ENCODE measurements at regions not wholly inside any gene's neighbourhood (a gene's known extent, or its start where the extent isn't known, plus 50 kb on each side); places are given as distances from the start of the nearest gene placed in this dataset.

DNA sequence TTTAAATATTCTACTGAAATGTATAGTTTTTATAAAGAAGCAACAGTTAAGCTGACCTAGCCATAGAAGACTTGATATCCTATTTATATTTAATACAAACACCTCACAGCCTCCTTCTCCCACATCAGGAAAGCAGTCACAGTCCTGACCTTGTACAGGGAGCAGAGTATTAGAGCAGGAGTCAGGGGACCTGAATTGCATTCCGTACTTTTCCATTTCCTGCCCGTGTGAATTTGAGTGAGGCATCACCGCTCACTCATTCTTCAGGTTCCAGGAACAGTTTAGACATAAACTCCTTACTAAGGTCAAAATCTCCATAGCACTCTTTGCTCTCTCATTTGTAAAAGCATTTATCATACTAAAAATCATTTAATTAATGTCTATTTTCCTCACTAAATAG lies 482.5 kb upstream of the FAT3 start:
- intact Hi-C loops (cut with DNase I): no loop called here
- no peak for ATAC-seq
- no peak for DNase-seq

DNA sequence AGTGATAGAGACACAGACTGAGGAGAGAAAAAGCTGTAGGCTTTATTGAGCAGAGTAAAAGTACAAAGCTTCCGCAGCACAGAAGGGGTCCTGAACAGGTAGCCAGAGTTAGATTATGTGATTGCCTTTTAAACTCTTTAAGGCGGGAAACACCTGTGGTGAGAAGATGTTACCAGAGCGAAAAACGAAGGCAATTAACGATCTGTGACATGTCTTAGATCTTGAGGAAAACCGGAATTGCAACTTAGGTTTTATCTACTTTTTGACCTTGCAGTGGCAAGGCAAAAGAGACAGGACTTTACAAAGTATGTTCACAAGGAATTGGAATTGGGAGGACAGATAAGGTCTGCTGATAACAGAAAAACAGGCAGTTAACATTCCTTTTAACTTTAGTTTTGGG lies 493.6 kb upstream of the FAT3 start:
- no peak for DNase-seq
- no peak for ATAC-seq
- intact Hi-C loops (cut with DNase I): no loop called here

DNA sequence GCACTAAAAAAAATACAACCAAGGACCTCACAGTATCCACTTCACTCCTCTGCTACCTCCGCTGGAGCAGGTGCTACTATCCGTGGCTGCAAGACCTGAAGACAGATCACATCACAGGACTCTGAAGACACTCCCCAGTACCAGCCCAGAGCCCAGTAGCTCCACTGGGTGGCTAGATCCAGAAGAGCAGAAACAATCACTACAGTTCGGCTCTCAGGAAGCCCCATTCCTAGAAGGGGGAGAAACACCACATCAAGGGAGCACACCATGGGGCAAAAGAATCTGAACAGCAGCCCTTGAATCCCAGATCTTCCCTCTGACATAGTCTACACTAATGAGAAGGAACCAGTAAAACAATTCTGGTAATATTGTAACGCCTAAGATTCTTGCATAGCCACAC lies 494.0 kb upstream of the FAT3 start:
- ATAC-seq: no peak
- DNase-seq: no peak
- intact Hi-C loops (cut with DNase I): no loop called here

DNA sequence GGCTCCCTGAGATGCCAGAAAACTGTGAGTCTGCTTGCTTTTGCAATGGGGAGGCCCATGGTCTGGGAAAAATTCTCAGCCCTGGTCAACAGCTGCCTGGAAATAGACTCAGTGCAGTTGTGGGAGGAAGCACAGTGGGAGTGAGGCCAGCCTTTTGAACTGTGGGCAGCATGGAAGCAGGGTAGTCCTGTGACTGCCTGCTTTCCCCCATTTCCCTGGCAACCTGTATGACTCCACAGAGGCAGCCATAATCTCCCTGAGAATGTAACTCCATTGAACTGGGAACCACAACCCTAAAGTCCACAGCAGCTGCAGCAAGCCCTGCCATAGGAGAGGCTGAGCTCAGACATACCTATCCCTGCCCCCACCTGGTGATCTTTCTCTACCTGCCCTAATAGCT lies 494.6 kb upstream of the FAT3 start:
- intact Hi-C loops (cut with DNase I): no loop called here
- no peak for ATAC-seq

DNA sequence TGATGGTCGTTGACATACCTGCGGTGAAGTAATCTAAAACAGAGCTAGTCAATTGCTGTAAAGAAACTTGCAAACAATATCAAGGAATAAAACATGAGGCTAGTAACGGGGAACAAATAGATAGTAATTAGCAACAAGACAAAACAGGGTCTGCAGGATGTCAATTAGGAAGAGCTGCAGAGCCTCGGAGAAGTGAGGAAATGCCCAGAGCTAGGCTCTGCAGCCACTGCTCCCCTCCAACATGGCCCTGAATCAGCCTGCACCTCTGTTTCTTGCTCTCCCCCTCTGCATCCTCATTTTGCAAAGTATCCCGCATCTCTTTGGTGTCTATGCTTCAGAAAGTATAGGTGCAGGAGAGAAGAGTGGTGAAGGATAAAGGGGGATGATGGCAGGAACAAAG lies 507.4 kb upstream of the FAT3 start:
- no peak for DNase-seq
- intact Hi-C loops (cut with DNase I): no loop called here
- ATAC-seq: no peak

More for the DNA sequence above, 494.6 kb upstream of the FAT3 start:
- no peak for DNase-seq

DNA sequence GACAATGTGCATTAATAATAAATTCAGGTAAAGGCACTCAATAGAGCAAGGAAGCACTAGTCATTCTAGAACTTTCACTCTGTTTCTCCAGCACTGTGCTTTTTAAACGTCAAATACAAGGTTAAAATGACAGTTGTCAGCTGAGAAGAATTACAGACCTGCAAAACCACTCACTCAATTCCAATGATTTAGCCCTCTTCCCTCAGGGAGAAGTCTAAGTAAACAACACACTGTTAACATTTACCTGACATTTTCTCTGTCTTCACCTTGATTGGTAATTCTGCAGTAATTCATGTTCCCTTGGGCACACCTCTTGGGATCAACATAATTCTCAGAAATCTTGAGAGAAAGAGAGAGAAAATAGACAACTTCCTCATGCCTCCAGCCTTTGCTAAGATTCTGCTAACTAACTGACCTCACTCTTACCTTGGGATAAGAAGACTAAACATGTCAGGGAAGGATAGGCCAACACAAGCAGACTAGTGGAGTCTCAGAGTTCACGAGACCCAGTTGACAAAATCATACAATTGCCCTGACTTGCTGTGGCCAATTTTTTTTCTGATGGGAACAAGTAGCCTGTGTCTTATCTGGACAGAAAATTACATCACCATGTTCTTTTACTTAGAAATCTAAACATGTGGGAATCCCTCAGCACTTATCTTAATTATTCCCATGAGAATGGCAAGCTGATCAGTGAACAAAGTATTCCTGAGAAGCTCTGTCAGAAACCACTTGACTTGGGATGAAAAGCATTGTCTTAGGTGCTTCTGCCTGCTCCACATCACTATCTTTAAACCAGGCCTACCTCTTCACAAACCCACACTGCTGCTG lies 516.8 kb upstream of the FAT3 start:
- DNase-seq (no peak), ATAC-seq (no peak)
- intact Hi-C loops (cut with DNase I): no loop called here

DNA sequence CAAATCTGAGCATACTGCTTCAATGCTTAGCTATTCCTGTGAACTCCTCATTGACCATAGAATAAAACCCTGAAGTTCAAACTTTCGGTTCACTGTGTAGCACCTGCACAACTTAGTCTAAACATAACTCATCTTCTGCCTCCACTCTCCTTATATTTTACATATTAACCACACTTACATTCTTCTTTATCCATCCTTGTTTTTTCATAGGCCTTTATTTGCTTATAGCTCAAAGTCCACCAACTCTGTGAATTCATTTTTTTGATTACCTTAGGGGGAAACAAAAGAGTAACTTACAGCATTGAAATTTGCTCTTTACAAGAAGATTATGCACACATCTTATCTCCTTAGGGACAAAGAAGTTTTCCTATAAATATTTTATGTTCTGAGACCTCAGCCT lies 521.6 kb upstream of the FAT3 start:
- DNase-seq: no peak
- intact Hi-C loops (cut with DNase I): no loop called here
- ATAC-seq: no peak

DNA sequence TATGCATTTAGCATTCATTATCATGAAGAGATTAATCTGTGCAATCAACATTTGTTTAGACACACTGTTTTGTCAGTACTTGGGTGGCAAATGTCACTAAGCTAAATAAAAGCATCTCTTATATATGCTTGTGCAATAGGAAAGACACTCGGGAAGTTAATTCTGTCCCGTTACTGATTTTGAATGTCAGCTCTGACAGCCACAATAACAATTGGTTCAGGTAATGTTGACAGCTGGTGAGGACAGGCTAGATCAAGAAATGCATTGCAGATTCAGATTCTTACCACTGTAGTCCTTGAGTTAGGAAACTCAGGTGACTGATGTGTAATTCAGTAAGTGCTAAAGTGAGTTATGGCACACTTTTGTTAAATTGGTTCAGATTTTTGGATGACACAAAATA lies 523.8 kb upstream of the FAT3 start:
- no peak for DNase-seq
- intact Hi-C loops (cut with DNase I): no loop called here
- ATAC-seq: no peak

DNA sequence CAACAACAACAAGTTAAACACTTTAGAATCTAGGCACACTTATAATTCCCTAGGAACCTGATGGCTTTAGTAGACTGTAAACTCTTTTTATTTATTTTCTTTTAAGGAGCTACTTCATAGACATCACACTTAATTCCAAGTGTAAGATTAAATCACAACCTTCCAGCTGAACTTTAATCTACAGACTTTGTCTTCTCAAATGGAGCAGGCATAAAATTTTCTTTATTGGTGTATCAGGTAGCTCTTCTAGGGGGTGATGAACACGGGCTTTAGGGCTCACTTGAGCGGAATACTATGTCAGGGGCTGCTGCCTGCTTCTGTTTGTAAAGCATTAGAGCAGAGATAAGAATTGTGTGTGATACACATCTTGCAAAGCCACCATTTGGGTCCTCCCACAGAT lies 525.8 kb upstream of the FAT3 start:
- intact Hi-C loops (cut with DNase I): no loop called here
- ATAC-seq (no peak), DNase-seq (no peak)

DNA sequence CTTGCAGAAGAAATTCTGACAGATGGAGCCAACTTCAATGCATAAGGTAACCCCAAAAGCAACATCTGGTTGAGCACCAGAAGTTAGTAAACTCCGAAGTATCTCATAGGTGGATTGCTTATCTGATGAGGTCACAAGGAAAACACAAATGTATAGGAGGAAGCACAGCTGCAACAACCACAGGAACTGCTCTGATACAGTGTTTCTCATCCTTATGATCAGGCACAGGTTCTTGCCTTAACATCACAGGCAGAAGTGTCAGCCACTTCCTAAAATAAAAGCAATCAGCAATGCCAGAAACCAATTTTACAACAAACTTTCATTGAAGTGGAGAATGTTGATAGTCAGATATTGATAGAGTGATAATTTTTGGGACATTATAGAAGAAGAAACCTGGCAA lies 530.3 kb upstream of the FAT3 start:
- intact Hi-C loops (cut with DNase I): no loop called here
- DNase-seq: no peak
- ATAC-seq: no peak

DNA sequence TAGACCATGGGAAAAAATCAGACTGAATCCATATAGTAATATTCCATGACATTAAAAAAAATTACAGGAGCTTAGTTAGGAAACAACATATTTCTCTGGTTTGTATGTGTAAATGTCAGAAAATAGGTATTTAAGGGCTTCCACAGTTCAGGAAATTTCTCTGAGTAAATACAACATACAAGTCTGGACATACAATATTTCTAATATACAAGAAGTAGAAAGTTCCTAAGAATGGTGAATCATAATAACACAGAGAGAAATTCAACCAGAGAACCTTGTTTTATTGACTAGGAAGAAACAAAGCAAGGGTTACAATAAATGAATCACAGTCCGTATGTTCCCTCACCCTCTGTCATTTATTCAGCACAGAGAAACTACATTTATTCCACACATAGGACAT lies 532.7 kb upstream of the FAT3 start:
- intact Hi-C loops (cut with DNase I): no loop called here
- ATAC-seq (no peak), DNase-seq (no peak)

DNA sequence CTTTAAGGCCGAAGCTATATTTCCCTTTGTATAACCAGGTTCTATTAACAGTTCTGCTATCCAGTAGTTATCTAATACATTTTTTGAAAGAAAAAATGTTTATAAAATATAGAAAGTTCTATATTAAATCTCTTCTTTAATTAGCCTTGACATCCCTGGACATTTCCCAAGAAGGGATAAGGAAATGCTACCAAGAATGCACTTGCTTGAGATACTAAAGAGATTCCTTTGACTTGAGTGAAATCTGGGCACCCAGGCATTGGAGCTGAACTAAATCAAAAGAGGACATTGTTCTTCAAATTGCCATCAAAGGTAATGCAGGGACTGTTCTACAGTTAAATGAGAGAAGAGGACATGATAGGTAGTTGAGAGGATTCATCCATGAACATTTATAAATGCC lies 535.9 kb upstream of the FAT3 start:
- DNase-seq (no peak), ATAC-seq (no peak)
- intact Hi-C loops (cut with DNase I): no loop called here

DNA sequence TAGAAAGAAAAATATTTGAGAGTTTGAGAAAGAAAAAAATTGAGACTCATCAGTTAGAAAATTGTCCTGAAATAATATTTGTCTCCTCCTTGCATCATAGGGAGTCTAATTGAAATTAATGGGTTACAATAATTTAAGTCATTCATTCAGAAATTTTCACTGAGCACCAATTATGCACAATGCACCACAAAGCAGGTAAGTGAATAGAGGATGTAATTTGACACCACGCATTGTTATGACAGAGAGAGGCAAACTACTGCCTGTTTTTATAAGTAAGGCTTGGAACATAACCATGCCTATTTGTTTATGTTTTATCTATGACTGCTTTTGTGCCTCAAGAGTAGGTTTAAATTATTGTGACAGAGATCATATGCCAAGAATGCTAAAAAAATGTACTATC lies 537.9 kb upstream of the FAT3 start:
- DNase-seq (no peak), ATAC-seq (no peak)
- intact Hi-C loops (cut with DNase I): no loop called here

DNA sequence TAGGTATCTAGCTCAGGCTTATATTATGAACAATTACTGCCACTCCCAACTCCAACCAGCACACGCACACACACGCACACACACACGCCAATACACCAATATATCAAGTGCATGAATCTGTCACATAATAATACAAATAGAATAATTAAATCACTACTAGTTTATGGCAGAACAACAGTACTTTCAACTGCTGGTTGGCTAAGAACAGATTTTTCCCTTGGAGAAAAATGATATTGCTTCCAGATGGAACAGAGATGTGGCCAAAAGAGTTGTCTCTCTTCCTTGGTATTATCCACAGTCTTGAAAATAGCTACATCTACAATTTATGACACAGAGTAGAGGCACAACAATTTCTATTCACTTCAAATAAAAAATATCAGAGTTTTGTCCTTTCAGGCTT lies 538.3 kb upstream of the FAT3 start:
- ATAC-seq: no peak
- intact Hi-C loops (cut with DNase I): no loop called here
- DNase-seq: no peak

DNA sequence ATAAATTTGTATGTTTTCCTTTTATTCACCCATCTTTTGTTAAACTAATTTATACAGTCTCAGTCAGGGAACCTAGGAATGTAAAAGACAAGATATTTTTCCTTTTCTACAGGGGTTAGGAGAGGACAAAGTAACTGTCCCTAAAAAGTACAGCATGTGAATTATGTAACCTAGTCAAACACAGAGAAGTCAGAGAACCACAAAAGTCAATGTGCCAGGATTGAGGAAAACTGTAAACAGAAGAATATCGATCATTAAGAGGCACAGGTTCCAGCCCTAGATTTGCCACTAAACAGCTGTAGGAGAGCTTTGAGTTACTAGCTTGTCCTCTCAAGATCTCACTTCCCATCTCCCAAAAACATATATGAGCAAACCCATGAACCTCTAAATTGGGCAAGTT lies 550.9 kb upstream of the FAT3 start:
- intact Hi-C loops (cut with DNase I): no loop called here
- DNase-seq (no peak), ATAC-seq (no peak)

DNA sequence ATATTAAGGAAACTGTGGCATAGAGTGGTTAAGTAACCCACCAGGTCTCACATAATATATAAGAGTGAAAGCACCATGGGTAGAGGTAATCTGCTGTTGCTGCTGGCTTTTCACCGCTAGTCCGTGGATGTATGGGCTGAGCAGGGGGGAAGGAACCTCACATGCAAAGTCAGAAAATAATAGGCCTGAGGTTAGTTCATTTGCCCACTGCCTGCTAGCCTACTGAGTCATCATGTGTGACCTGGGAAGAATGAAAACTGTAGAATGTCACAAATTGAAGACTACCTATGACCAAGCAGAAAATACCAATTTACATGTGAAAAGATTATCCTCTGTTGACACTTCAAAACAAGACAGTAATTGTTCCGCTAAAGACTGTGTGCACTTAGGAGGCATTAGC lies 560.1 kb upstream of the FAT3 start:
- ATAC-seq (no peak), DNase-seq (no peak)
- intact Hi-C loops (cut with DNase I): no loop called here

DNA sequence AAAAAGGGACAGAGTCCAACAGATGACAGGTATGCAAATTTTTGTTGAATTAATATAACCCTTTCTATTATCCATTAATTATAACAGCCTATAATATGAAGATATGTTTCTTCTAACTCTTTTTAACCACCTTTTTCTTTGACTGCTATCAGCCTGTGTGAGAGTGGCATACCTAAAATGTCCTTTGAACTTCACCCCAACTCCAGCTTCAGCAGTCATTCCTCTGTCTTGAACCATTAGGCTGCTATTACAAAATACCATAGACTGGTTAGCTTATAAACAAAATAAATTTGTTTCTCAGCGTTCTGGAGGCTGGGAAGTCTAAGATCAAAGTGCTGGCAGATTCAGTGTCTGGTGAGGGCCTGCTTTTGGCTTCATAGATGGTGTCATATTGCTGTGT lies 564.6 kb upstream of the FAT3 start:
- ATAC-seq (no peak), DNase-seq (no peak)
- intact Hi-C loops (cut with DNase I): no loop called here

DNA sequence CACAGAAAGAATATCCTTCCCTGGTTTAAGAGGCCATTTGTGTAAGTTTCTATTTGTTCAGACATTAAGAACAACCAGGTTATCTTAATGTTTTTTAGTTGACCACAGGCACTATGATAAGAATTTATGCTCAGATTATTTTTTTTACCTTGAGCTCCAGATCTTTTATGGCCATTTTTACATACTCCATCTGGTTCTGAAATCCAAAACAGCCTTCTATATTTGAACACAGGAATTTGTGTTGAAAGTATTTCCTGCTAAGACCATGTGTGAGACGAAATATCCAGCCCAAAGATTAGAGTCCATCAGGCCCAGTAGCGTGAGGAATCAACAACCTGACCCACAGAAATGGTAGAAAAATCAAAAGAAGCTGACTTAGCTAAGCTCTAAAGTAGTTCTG lies 569.9 kb upstream of the FAT3 start:
- intact Hi-C loops (cut with DNase I): no loop called here
- DNase-seq (no peak), ATAC-seq (no peak)

DNA sequence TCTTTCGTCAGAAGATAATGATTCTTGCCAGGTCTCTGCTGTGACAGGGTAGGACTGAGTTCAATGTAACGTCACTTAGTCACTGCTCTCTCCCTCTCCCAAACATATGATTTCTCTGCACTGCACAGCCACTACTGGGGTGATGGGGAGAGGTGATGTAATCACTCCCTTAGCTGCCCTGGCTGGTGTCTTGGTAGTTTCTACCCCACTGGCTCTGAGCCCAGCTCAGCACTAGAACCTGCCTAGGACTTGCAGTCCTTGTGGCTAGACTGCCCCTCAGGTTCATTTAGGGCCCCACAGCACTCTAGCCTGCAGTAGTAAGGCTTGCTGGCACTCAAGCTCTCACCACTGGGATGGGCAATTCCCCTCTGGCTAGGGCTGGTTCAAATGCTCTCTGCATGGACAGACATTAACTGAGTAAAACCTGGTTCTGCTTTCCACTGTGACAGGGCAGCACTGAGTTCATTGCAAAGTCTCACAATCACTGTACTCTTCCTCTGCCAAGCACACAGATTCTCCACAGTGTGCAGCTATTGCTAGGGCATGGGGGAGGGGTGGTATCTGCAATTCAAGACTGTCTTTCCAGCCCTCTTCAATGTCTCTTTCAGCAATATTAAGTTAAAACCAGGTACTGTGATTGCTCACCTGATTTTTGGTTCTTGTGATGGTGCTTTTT lies 571.4 kb upstream of the FAT3 start:
- DNase-seq (no peak), ATAC-seq (no peak)
- intact Hi-C loops (cut with DNase I): no loop called here

DNA sequence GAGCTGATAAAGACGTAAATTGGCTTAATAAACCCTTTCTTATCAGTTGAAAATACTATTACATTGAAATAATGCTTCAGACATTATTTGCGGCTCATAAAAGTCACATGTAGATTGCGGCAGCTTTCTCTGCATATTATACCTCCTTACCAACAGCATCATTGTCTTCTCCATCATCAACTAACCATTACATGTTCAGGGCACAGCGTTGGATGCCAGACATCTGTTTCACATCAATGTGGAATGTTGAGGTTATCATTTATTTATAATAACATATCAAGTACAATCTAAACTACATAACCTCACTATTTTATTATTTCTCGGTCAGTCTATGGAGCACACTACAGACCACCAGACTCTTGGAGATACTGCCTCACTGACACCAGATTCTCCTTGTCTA lies 573.8 kb upstream of the FAT3 start:
- DNase-seq: no peak
- no peak for ATAC-seq
- intact Hi-C loops (cut with DNase I): no loop called here

DNA sequence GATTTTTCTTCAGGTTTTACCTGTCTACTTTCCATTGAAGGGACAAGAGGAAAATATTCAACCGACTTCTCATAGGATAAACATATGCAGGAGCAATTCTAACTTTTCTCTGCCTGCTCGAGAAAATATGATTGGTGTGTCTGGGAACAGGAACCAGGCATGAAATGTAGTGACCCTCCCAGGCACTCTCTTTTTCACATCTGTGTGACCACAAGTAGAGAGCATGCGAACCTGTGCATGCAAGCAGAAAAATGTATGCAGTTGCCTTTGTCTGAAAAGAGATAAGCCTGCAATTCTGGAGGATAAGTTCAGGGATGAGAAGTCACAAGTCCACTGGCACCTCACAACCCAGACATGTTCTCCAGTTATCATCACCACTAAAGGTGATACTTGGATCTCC lies 583.5 kb upstream of the FAT3 start:
- no peak for ATAC-seq
- intact Hi-C loops (cut with DNase I): no loop called here
- DNase-seq: no peak

All from left cardiac atrium (tissue), 4 donors.